ENCODE measurements at regions not wholly inside any gene's neighbourhood (a gene's known extent, or its start where the extent isn't known, plus 50 kb on each side); places are given as distances from the start of the nearest gene placed in this dataset.

GRCh38 chrX:43479850-43480249 lies 176.2 kb upstream of the MAOA start:
- no peak for TF ChIP-seq CTCF (IDR thresholded peaks at IDR 0.05)
- Mint-ChIP-seq H3K27me3 (no peaks in the 10 kb centered on the region), H3K9me3 (peaks cover 1% of the 10 kb centered on the region), H3K4me1 (ENCODE audit: low read depth) (no peaks in the 10 kb centered on the region), H3K4me3 (no peak overlapping the region), H3K27ac (no peak overlapping the region), H3K36me3 (ENCODE audit: low read depth) (no peaks in the 10 kb centered on the region)
- ATAC-seq (no peak), DNase-seq (no peak)
- POLR2A ChIA-PET: no interaction called here
- intact Hi-C loops (cut with micrococcal nuclease): no loop called here
- CTCF ChIA-PET: no interaction called here

GRCh38 chrX:43481576-43481975 lies 174.5 kb upstream of the MAOA start:
- Mint-ChIP-seq H3K4me3 (no peak overlapping the region), H3K9me3 (peaks cover 1% of the 10 kb centered on the region), H3K27me3 (no peaks in the 10 kb centered on the region), H3K4me1 (ENCODE audit: low read depth) (no peaks in the 10 kb centered on the region), H3K27ac (no peak overlapping the region), H3K36me3 (ENCODE audit: low read depth) (no peaks in the 10 kb centered on the region)
- intact Hi-C loops (cut with micrococcal nuclease): no loop called here
- DNase-seq (no peak), ATAC-seq (no peak)
- POLR2A ChIA-PET: no interaction called here
- CTCF ChIA-PET: no interaction called here
- no peak for TF ChIP-seq CTCF (IDR thresholded peaks at IDR 0.05)

- H3K9me3 Mint-ChIP-seq: no peaks in the 10 kb centered on the region
- H3K27me3 Mint-ChIP-seq: no peaks in the 10 kb centered on the region
- intact Hi-C loops (cut with micrococcal nuclease): no loop called here
- H3K27ac Mint-ChIP-seq: no peak overlapping the region
- H3K4me3 Mint-ChIP-seq: no peak overlapping the region
- ATAC-seq (no peak), DNase-seq (no peak)
- ChIA-PET CTCF (no interaction called here), POLR2A (no interaction called here)
- no peaks in the 10 kb centered on the region for H3K4me1 Mint-ChIP-seq (ENCODE audit: low read depth)
- TF ChIP-seq CTCF (IDR thresholded peaks at IDR 0.05): no peak
- H3K36me3 Mint-ChIP-seq (ENCODE audit: low read depth): no peaks in the 10 kb centered on the region
Measured at GRCh38 chrX:43493756-43494155, 162.3 kb upstream of the MAOA start.

- Mint-ChIP-seq H3K27me3 (no peaks in the 10 kb centered on the region), H3K27ac (no peak overlapping the region), H3K4me3 (no peak overlapping the region), H3K4me1 (ENCODE audit: low read depth) (no peaks in the 10 kb centered on the region), H3K36me3 (ENCODE audit: low read depth) (no peaks in the 10 kb centered on the region), H3K9me3 (no peaks in the 10 kb centered on the region)
- DNase-seq (no peak), ATAC-seq (no peak)
- POLR2A ChIA-PET: no interaction called here
- CTCF ChIA-PET: no interaction called here
- no peak for TF ChIP-seq CTCF (IDR thresholded peaks at IDR 0.05)
- intact Hi-C loops (cut with micrococcal nuclease): no loop called here
Measured at GRCh38 chrX:43500246-43500645, 155.9 kb upstream of the MAOA start.

- ChIA-PET POLR2A (no interaction called here), CTCF (no interaction called here)
- DNase-seq: no peak
- TF ChIP-seq CTCF (IDR thresholded peaks at IDR 0.05): no peak
- no peaks in the 10 kb centered on the region for H3K9me3 Mint-ChIP-seq
- intact Hi-C loops (cut with micrococcal nuclease): no loop called here
- ATAC-seq: no peak
- no peaks in the 10 kb centered on the region for H3K36me3 Mint-ChIP-seq (ENCODE audit: low read depth)
- no peaks in the 10 kb centered on the region for H3K4me1 Mint-ChIP-seq (ENCODE audit: low read depth)
- no peaks in the 10 kb centered on the region for H3K27me3 Mint-ChIP-seq
- H3K27ac Mint-ChIP-seq: no peak overlapping the region
- H3K4me3 Mint-ChIP-seq: no peak overlapping the region
Measured at GRCh38 chrX:43500996-43501694, 155.0 kb upstream of the MAOA start.

All from activated CD8-positive, alpha-beta T cell treated with anti-CD3 and anti-CD28 coated beads for 36 hours (primary cell).